Activated T-cell treated with anti-CD3 and anti-CD28 coated beads, Interleukin-2, amount 50 U/mL, for 1 hour (primary cell): ENCODE measurements at regions not wholly inside any gene's neighbourhood (a gene's known extent, or its start where the extent isn't known, plus 50 kb on each side); places are given as distances from the start of the nearest gene placed in this dataset.
"Not testable (repeated sequence)": the region's sequence is repeated elsewhere in the genome, so short reads cannot be mapped to it uniquely, and the experiment has no call there.

Experiments
- DNase-seq: peaks from one replicate; pipeline ENCODE4 v3.0.0-alpha.2; 2020

GRCh38 chr4:9704551-9705332 lies 76.7 kb upstream of the DRD5 start:
- no peak for DNase-seq

- not testable (repeated sequence) for DNase-seq
These were observed 74.2 kb upstream of the DRD5 start for GRCh38 chr4:9707281-9707680.

- DNase-seq, result not testable (repeated sequence)
These were observed 73.5 kb upstream of the DRD5 start for GRCh38 chr4:9707936-9708335.

GRCh38 chr4:9709724-9710123 lies 71.7 kb upstream of the DRD5 start:
- no peak for DNase-seq

- DNase-seq, result not testable (repeated sequence)
These were observed 66.2 kb upstream of the DRD5 start for GRCh38 chr4:9715271-9715670.

GRCh38 chr4:9716093-9716492 lies 65.3 kb upstream of the DRD5 start:
- no peak for DNase-seq

- DNase-seq, result not testable (repeated sequence)
These were observed 63.0 kb upstream of the DRD5 start for GRCh38 chr4:9718246-9718939.

- not testable (repeated sequence) for DNase-seq
These were observed 59.3 kb upstream of the DRD5 start for GRCh38 chr4:9722131-9722530.
